SHP77 treated with DMSO at 0.1 percent for 48 hours (cell line): ENCODE measurements at regions not wholly inside any gene's neighbourhood (a gene's known extent, or its start where the extent isn't known, plus 50 kb on each side); places are given as distances from the start of the nearest gene placed in this dataset.

Source experiments
- DNase-seq: peaks from one replicate; lab custom pipeline; 2025; lab: John Stamatoyannopoulos, UW

GRCh38 chr7:138254444-138254843 is 178.2 kb downstream of the AKR1D1 start:
- no peak for DNase-seq

GRCh38 chr7:138257459-138258196 is 181.4 kb downstream of the AKR1D1 start:
- DNase-seq, result no peak

GRCh38 chr7:138258197-138258559 is 181.9 kb downstream of the AKR1D1 start:
- DNase-seq, result no peak

- DNase-seq, result no peak
Observed at GRCh38 chr7:138259675-138260074, 183.4 kb downstream of the AKR1D1 start.

GRCh38 chr7:138267934-138268333 is 191.7 kb downstream of the AKR1D1 start:
- DNase-seq, result no peak

GRCh38 chr7:138276891-138277290 is 183.2 kb upstream of the TRIM24 start:
- no peak for DNase-seq

GRCh38 chr7:138278601-138279000 is 181.5 kb upstream of the TRIM24 start:
- no peak for DNase-seq

- DNase-seq, result no peak
Observed at GRCh38 chr7:138282997-138283396, 177.1 kb upstream of the TRIM24 start.

GRCh38 chr7:138285129-138285528 is 174.9 kb upstream of the TRIM24 start:
- DNase-seq, result no peak

- no peak for DNase-seq
Observed at GRCh38 chr7:138286846-138287245, 173.2 kb upstream of the TRIM24 start.

- DNase-seq, result no peak
Observed at GRCh38 chr7:138287549-138287948, 172.5 kb upstream of the TRIM24 start.

- DNase-seq, result no peak
Observed at GRCh38 chr7:138289082-138289481, 171.0 kb upstream of the TRIM24 start.

- DNase-seq, result no peak
Observed at GRCh38 chr7:138289864-138290263, 170.2 kb upstream of the TRIM24 start.

- DNase-seq, result no peak
Observed at GRCh38 chr7:138292951-138293350, 167.1 kb upstream of the TRIM24 start.

GRCh38 chr7:138295049-138295637 is 164.9 kb upstream of the TRIM24 start:
- no peak for DNase-seq

GRCh38 chr7:138297526-138297925 is 162.5 kb upstream of the TRIM24 start:
- no peak for DNase-seq

- DNase-seq, result no peak
Observed at GRCh38 chr7:138299066-138299465, 161.0 kb upstream of the TRIM24 start.

- no peak for DNase-seq
Observed at GRCh38 chr7:138303230-138304070, 156.6 kb upstream of the TRIM24 start.

- DNase-seq, result no peak
Observed at GRCh38 chr7:138304071-138304320, 156.1 kb upstream of the TRIM24 start.

- DNase-seq, result no peak
Observed at GRCh38 chr7:138307633-138308032, 152.4 kb upstream of the TRIM24 start.

GRCh38 chr7:138308136-138308535 is 151.9 kb upstream of the TRIM24 start:
- DNase-seq, result no peak

- no peak for DNase-seq
Observed at GRCh38 chr7:138309186-138309585, 150.9 kb upstream of the TRIM24 start.

- DNase-seq, result no peak
Observed at GRCh38 chr7:138313829-138314178, 146.3 kb upstream of the TRIM24 start.
